ENCODE measurements at regions not wholly inside any gene's neighbourhood (a gene's known extent, or its start where the extent isn't known, plus 50 kb on each side); places are given as distances from the start of the nearest gene placed in this dataset.

- no peak for DNase-seq
Measured at GRCh38 chr3:167188592-167188991, 191.5 kb downstream of the ZBBX start.

- DNase-seq: no peak
Measured at GRCh38 chr3:167187221-167187620, 192.9 kb downstream of the ZBBX start.

GRCh38 chr3:167184511-167184910 is 195.6 kb downstream of the ZBBX start:
- DNase-seq: no peak

GRCh38 chr3:167172377-167172776 is 207.7 kb downstream of the ZBBX start:
- no peak for DNase-seq

GRCh38 chr3:167167491-167167890 is 212.6 kb downstream of the ZBBX start:
- no peak for DNase-seq

GRCh38 chr3:167166594-167167253 is 213.4 kb downstream of the ZBBX start:
- no peak for DNase-seq

GRCh38 chr3:167166012-167166411 is 214.1 kb downstream of the ZBBX start:
- no peak for DNase-seq

GRCh38 chr3:167163580-167163979 is 216.5 kb downstream of the ZBBX start:
- DNase-seq: no peak

GRCh38 chr3:167162083-167162482 is 218.0 kb downstream of the ZBBX start:
- DNase-seq: peak; percentile 64 to 65

GRCh38 chr3:167160781-167161180 is 219.3 kb downstream of the ZBBX start:
- DNase-seq: no peak

- no peak for DNase-seq
Measured at GRCh38 chr3:167151636-167152035, 228.5 kb downstream of the ZBBX start.

GRCh38 chr3:167148136-167148535 is 232.0 kb downstream of the ZBBX start:
- peak; percentile 65 to 67 for DNase-seq

GRCh38 chr3:167146911-167147310 is 233.2 kb downstream of the ZBBX start:
- DNase-seq: peak; percentile 46 to 63

GRCh38 chr3:167125612-167126407 is 254.3 kb downstream of the ZBBX start:
- DNase-seq: no peak

- no peak for DNase-seq
Measured at GRCh38 chr3:167120828-167121227, 259.3 kb downstream of the ZBBX start.

- DNase-seq: no peak
Measured at GRCh38 chr3:167116120-167116922, 263.8 kb downstream of the ZBBX start.

GRCh38 chr3:167115331-167115934 is 264.7 kb downstream of the ZBBX start:
- DNase-seq: no peak

GRCh38 chr3:167114619-167115018 is 265.5 kb downstream of the ZBBX start:
- no peak for DNase-seq

GRCh38 chr3:167113035-167113830 is 266.9 kb downstream of the ZBBX start:
- no peak for DNase-seq

- DNase-seq: no peak
Measured at GRCh38 chr3:167110901-167111300, 269.2 kb downstream of the ZBBX start.

GRCh38 chr3:167109746-167110145 is 270.4 kb downstream of the ZBBX start:
- DNase-seq: peak in 1 of 2 donors; percentile 3

GRCh38 chr3:167106456-167106855 is 273.6 kb downstream of the ZBBX start:
- no peak for DNase-seq
